GM23338 (cell line): ENCODE measurements at regions not wholly inside any gene's neighbourhood (a gene's known extent, or its start where the extent isn't known, plus 50 kb on each side); places are given as distances from the start of the nearest gene placed in this dataset.

Experiments
- ATAC-seq: fragments of 200-7000 bp; cut with Tn5 transposase; 3 replicates; pipeline ENCODE4 v1.9.1; 2020
- DNase-seq: peaks from one replicate; pipeline ENCODE4 v3.0.0-alpha.2; 2015; ENCODE audit warnings: low spot score
- H2AFZ ChIP-seq: fragments of 200-600 bp; sonication (generic); 2 replicates; pipeline ENCODE4 v1.8.0; 2016; ENCODE audit warnings: antibody characterized with exemption, mild to moderate bottlenecking, moderate library complexity
- H3F3A ChIP-seq: fragments of 200-600 bp; sonication (generic); replicated peaks from 2 replicates; pipeline ENCODE4 v1.8.0; 2017; ENCODE audit warnings: antibody characterized with exemption, mixed run types, low read depth
- H3K27ac ChIP-seq: fragments of 200-600 bp; sonication (generic); 2 replicates; pipeline ENCODE4 v1.6.1; 2016; ENCODE audit warnings: low read depth
- H3K27me3 ChIP-seq: fragments of 200-600 bp; sonication (generic); 2 replicates; pipeline ENCODE4 v1.8.0; 2016; ENCODE audit warnings: mild to moderate bottlenecking, mixed run types, moderate library complexity; ENCODE audit not compliant: insufficient read depth
- H3K36me3 ChIP-seq: fragments of 200-600 bp; sonication (generic); 2 replicates; pipeline ENCODE4 v1.8.0; 2016; ENCODE audit warnings: mild to moderate bottlenecking; ENCODE audit not compliant: insufficient read depth
- H3K4me1 ChIP-seq: fragments of 200-600 bp; sonication (generic); 2 replicates; pipeline ENCODE4 v1.8.0; 2016; ENCODE audit warnings: mild to moderate bottlenecking, moderate library complexity; ENCODE audit not compliant: insufficient read depth
- H3K4me2 ChIP-seq: fragments of 200-600 bp; sonication (generic); 2 replicates; pipeline ENCODE4 v1.7.1; 2017; ENCODE audit warnings: mixed run types
- H3K4me3 ChIP-seq: fragments of 200-600 bp; sonication (generic); 2 replicates; pipeline ENCODE4 v1.6.1; 2016; ENCODE audit warnings: mixed run types
- H3K79me2 ChIP-seq: fragments of 200-600 bp; sonication (generic); replicated peaks from 2 replicates; pipeline ENCODE4 v1.8.0; 2017; ENCODE audit warnings: mild to moderate bottlenecking; ENCODE audit not compliant: insufficient read depth
- H3K9me2 ChIP-seq: fragments of 200-600 bp; sonication (generic); 2 replicates; pipeline ENCODE4 v1.8.0; 2017; ENCODE audit not compliant: insufficient read depth
- H4K20me1 ChIP-seq: fragments of 200-600 bp; sonication (generic); replicated peaks from 2 replicates; pipeline ENCODE4 v1.8.0; 2017; ENCODE audit warnings: mild to moderate bottlenecking; ENCODE audit not compliant: insufficient read depth
- H3K27ac Mint-ChIP-seq: 2 replicates; pipeline ENCODE4 v1.8.0; 2020; ENCODE audit warnings: inconsistent platforms, mild to moderate bottlenecking, moderate library complexity, mixed read lengths
- H3K27me3 Mint-ChIP-seq: 3 replicates; pipeline ENCODE4 v1.8.0; 2022; ENCODE audit warnings: low read depth, mild to moderate bottlenecking, moderate library complexity, mixed read lengths, inconsistent platforms; ENCODE audit not compliant: insufficient read depth, poor library complexity
- H3K36me3 Mint-ChIP-seq: 3 replicates; pipeline ENCODE4 v1.8.0; 2021; ENCODE audit warnings: low read depth, mild to moderate bottlenecking, inconsistent platforms, moderate library complexity, mixed read lengths
- H3K4me1 Mint-ChIP-seq: 3 replicates; pipeline ENCODE4 v1.8.0; 2020; ENCODE audit warnings: mild to moderate bottlenecking, inconsistent platforms, mixed read lengths
- H3K4me3 Mint-ChIP-seq: 3 replicates; pipeline ENCODE4 v1.8.0; 2021; ENCODE audit warnings: moderate library complexity, mild to moderate bottlenecking, inconsistent platforms, mixed read lengths
- H3K9me3 Mint-ChIP-seq: 3 replicates; pipeline ENCODE4 v1.8.0; 2020; ENCODE audit warnings: moderate library complexity, mild to moderate bottlenecking, inconsistent platforms, mixed read lengths
- CREB1 ChIP-seq: fragments of 250-450 bp; sonication (Bioruptor Pico); IDR thresholded peaks from 2 replicates; pipeline ENCODE4 v1.5.0; 2020; ENCODE audit warnings: low read depth, mild to moderate bottlenecking, moderate library complexity
- EZH2 ChIP-seq: fragments of 200-600 bp; sonication (generic); IDR thresholded peaks from one replicate; pipeline ENCODE4 v1.8.0; 2017; ENCODE audit warnings: antibody characterized with exemption, mild to moderate bottlenecking, low read depth; ENCODE audit not compliant: unreplicated experiment
- NANOG ChIP-seq: IDR thresholded peaks from 2 replicates; pipeline ENCODE4 v1.6.1; 2016; ENCODE audit warnings: antibody characterized with exemption, borderline replicate concordance
- STAT1 ChIP-seq: IDR thresholded peaks from one replicate; pipeline ENCODE4 v1.6.1; 2016; ENCODE audit warnings: antibody characterized with exemption; ENCODE audit not compliant: unreplicated experiment
- ZNF114 ChIP-seq: fragments of 250-450 bp; sonication (Bioruptor Pico); IDR thresholded peaks from 2 replicates; pipeline ENCODE4 v1.5.0; 2020; ENCODE audit warnings: mild to moderate bottlenecking, moderate library complexity
- ZNF331 ChIP-seq: fragments of 250-450 bp; sonication (Bioruptor Pico); IDR thresholded peaks from 2 replicates; pipeline ENCODE4 v1.5.0; 2020; ENCODE audit warnings: low read depth, mild to moderate bottlenecking, moderate library complexity
- TF ChIP-seq, protein P1 (sequence below), 2 experiments: fragments of 200-600 bp in 1 of 2; sonication (generic) in 1 of 2; conservative IDR thresholded peaks; 2 replicates each; pipeline versions ENCODE4 v1.5.1 to v1.6.1; 2016 to 2017; ENCODE audit warnings: antibody characterized with exemption in 2 of 2, low read depth in 2 of 2, mild to moderate bottlenecking in 2 of 2, moderate library complexity in 1 of 2
- TF ChIP-seq, protein P2 (sequence below): fragments of 250-450 bp; sonication (Bioruptor Pico); IDR thresholded peaks from 2 replicates; pipeline ENCODE4 v1.5.0; 2020; ENCODE audit warnings: mild to moderate bottlenecking, moderate library complexity
- TF ChIP-seq, protein P3 (sequence below): IDR thresholded peaks from one replicate; pipeline ENCODE4 v1.6.1; 2018; ENCODE audit warnings: antibody characterized with exemption; ENCODE audit not compliant: unreplicated experiment
- TF ChIP-seq, protein P4 (sequence below): IDR thresholded peaks from 2 replicates; pipeline ENCODE4 v1.6.1; 2016; ENCODE audit warnings: antibody characterized with exemption

DNA sequence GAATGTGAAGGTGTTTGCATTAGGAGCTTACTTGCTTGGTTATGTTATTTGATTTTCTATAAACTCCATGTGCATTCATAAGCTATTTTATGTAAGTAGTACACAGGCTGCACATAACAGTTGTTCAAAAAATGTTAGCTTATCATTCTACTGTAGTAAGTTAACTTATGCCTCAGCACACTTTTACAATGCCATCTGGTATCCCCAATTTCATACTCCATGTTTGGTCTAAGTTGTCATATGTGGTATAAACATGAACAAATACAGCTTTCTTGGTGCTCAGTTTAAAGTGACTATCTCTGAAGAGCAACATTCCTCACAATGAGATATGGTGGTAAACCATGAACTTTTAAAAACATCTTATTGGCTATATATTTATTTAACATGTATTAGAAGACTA lies 104.3 kb upstream of the LEF1 start:
- no peaks in the 10 kb centered on the region for H3K79me2 ChIP-seq
- no peak overlapping the region for H3K27ac ChIP-seq
- no peaks in the 10 kb centered on the region for H3K36me3 ChIP-seq
- Mint-ChIP-seq H3K4me1 (no peaks in the 10 kb centered on the region), H3K27me3 (peaks cover 2% of the 10 kb centered on the region), H3K9me3 (no peaks in the 10 kb centered on the region), H3K36me3 (no peaks in the 10 kb centered on the region), H3K4me3 (no peak overlapping the region), H3K27ac (no peak overlapping the region)
- H3K4me2 ChIP-seq: no peak overlapping the region
- no peaks in the 10 kb centered on the region; the same call in 1 of the 2 replicates for H4K20me1 ChIP-seq
- no peaks in the 10 kb centered on the region for H3K4me1 ChIP-seq
- no peak overlapping the region for H3K4me3 ChIP-seq
- TF ChIP-seq STAT1: no peak
- no peak for TF ChIP-seq EZH2
- no peak for TF ChIP-seq CREB1
- no peak for TF ChIP-seq ZNF114 (CRISPR knock-in tag)
- TF ChIP-seq, protein P1, sequence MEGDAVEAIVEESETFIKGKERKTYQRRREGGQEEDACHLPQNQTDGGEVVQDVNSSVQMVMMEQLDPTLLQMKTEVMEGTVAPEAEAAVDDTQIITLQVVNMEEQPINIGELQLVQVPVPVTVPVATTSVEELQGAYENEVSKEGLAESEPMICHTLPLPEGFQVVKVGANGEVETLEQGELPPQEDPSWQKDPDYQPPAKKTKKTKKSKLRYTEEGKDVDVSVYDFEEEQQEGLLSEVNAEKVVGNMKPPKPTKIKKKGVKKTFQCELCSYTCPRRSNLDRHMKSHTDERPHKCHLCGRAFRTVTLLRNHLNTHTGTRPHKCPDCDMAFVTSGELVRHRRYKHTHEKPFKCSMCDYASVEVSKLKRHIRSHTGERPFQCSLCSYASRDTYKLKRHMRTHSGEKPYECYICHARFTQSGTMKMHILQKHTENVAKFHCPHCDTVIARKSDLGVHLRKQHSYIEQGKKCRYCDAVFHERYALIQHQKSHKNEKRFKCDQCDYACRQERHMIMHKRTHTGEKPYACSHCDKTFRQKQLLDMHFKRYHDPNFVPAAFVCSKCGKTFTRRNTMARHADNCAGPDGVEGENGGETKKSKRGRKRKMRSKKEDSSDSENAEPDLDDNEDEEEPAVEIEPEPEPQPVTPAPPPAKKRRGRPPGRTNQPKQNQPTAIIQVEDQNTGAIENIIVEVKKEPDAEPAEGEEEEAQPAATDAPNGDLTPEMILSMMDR (conservative IDR thresholded peaks at IDR 0.05; ENCODE audit: low read depth in 2 of 2): no peak
- TF ChIP-seq, protein P2, sequence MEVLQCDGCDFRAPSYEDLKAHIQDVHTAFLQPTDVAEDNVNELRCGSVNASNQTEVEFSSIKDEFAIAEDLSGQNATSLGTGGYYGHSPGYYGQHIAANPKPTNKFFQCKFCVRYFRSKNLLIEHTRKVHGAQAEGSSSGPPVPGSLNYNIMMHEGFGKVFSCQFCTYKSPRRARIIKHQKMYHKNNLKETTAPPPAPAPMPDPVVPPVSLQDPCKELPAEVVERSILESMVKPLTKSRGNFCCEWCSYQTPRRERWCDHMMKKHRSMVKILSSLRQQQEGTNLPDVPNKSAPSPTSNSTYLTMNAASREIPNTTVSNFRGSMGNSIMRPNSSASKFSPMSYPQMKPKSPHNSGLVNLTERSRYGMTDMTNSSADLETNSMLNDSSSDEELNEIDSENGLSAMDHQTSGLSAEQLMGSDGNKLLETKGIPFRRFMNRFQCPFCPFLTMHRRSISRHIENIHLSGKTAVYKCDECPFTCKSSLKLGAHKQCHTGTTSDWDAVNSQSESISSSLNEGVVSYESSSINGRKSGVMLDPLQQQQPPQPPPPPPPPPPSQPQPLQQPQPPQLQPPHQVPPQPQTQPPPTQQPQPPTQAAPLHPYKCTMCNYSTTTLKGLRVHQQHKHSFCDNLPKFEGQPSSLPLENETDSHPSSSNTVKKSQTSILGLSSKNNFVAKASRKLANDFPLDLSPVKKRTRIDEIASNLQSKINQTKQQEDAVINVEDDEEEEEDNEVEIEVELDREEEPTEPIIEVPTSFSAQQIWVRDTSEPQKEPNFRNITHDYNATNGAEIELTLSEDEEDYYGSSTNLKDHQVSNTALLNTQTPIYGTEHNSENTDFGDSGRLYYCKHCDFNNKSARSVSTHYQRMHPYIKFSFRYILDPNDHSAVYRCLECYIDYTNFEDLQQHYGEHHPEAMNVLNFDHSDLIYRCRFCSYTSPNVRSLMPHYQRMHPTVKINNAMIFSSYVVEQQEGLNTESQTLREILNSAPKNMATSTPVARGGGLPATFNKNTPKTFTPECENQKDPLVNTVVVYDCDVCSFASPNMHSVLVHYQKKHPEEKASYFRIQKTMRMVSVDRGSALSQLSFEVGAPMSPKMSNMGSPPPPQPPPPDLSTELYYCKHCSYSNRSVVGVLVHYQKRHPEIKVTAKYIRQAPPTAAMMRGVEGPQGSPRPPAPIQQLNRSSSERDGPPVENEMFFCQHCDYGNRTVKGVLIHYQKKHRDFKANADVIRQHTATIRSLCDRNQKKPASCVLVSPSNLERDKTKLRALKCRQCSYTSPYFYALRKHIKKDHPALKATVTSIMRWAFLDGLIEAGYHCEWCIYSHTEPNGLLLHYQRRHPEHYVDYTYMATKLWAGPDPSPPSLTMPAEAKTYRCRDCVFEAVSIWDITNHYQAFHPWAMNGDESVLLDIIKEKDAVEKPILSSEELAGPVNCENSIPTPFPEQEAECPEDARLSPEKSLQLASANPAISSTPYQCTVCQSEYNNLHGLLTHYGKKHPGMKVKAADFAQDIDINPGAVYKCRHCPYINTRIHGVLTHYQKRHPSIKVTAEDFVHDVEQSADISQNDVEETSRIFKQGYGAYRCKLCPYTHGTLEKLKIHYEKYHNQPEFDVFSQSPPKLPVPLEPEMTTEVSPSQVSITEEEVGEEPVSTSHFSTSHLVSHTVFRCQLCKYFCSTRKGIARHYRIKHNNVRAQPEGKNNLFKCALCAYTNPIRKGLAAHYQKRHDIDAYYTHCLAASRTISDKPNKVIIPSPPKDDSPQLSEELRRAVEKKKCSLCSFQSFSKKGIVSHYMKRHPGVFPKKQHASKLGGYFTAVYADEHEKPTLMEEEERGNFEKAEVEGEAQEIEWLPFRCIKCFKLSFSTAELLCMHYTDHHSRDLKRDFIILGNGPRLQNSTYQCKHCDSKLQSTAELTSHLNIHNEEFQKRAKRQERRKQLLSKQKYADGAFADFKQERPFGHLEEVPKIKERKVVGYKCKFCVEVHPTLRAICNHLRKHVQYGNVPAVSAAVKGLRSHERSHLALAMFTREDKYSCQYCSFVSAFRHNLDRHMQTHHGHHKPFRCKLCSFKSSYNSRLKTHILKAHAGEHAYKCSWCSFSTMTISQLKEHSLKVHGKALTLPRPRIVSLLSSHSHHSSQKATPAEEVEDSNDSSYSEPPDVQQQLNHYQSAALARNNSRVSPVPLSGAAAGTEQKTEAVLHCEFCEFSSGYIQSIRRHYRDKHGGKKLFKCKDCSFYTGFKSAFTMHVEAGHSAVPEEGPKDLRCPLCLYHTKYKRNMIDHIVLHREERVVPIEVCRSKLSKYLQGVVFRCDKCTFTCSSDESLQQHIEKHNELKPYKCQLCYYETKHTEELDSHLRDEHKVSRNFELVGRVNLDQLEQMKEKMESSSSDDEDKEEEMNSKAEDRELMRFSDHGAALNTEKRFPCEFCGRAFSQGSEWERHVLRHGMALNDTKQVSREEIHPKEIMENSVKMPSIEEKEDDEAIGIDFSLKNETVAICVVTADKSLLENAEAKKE: no peak
- TF ChIP-seq, protein P3, sequence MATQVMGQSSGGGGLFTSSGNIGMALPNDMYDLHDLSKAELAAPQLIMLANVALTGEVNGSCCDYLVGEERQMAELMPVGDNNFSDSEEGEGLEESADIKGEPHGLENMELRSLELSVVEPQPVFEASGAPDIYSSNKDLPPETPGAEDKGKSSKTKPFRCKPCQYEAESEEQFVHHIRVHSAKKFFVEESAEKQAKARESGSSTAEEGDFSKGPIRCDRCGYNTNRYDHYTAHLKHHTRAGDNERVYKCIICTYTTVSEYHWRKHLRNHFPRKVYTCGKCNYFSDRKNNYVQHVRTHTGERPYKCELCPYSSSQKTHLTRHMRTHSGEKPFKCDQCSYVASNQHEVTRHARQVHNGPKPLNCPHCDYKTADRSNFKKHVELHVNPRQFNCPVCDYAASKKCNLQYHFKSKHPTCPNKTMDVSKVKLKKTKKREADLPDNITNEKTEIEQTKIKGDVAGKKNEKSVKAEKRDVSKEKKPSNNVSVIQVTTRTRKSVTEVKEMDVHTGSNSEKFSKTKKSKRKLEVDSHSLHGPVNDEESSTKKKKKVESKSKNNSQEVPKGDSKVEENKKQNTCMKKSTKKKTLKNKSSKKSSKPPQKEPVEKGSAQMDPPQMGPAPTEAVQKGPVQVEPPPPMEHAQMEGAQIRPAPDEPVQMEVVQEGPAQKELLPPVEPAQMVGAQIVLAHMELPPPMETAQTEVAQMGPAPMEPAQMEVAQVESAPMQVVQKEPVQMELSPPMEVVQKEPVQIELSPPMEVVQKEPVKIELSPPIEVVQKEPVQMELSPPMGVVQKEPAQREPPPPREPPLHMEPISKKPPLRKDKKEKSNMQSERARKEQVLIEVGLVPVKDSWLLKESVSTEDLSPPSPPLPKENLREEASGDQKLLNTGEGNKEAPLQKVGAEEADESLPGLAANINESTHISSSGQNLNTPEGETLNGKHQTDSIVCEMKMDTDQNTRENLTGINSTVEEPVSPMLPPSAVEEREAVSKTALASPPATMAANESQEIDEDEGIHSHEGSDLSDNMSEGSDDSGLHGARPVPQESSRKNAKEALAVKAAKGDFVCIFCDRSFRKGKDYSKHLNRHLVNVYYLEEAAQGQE: no peak
- TF ChIP-seq NANOG: no peak
- no peak for TF ChIP-seq ZNF331 (CRISPR knock-in tag)
- TF ChIP-seq, protein P4, sequence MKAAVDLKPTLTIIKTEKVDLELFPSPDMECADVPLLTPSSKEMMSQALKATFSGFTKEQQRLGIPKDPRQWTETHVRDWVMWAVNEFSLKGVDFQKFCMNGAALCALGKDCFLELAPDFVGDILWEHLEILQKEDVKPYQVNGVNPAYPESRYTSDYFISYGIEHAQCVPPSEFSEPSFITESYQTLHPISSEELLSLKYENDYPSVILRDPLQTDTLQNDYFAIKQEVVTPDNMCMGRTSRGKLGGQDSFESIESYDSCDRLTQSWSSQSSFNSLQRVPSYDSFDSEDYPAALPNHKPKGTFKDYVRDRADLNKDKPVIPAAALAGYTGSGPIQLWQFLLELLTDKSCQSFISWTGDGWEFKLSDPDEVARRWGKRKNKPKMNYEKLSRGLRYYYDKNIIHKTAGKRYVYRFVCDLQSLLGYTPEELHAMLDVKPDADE: no peak
- no peak for DNase-seq
- no peaks in the 10 kb centered on the region for H3K9me2 ChIP-seq
- no peak overlapping the region for H2AFZ ChIP-seq
- no peaks in the 10 kb centered on the region for H3K27me3 ChIP-seq
- ATAC-seq: no peak
- no peaks in the 10 kb centered on the region for H3F3A ChIP-seq
